Stimulated activated CD8-positive, alpha-beta memory T cell treated with anti-CD3 and anti-CD28 coated beads, Interleukin-15, amount 100 ng/mL, for 24 hours (primary cell): ENCODE measurements at regions not wholly inside any gene's neighbourhood (a gene's known extent, or its start where the extent isn't known, plus 50 kb on each side); places are given as distances from the start of the nearest gene placed in this dataset.

Source experiments
- DNase-seq: peaks from one replicate; pipeline ENCODE4 v3.0.0-alpha.2; 2020; ENCODE audit warnings: low read depth

DNA sequence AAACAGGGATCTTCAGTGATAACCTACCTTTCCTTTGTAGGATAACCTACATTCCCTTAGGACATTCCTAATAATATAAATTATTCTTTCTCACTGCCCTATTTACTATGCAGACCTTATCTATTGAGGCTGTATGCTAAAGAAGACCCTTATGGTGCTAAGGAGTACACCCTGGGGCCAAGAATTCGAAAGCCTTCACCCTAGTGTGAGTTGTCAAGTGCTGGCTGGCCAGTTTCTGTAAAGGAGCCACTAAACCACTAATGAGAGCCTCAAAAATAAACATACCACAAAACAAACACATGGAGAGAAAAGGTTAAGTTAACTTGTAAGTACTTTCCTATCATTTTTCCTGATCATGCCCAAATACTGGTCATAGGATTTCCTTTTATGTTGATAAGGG, 315.0 kb upstream of the CAMK1G start:
- DNase-seq = no peak

DNA sequence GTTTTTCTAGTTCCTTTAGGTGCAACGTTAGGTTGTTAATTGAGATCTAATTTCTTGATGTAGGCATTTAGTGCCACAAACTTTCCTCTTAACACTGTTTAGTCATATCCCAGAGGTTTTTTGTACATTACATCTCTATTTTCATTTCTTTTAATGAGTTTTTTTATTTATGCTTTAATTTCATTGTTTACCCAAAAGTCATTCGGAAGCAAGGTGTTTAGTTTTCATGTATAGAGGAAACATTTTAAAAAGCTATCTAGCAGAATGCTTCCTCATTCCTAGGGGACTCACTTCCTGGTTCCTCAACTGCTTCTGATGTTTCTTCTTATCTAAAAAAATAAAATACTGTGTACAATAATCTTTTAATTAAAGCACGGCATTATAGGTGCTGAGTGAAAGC, 307.2 kb upstream of the CAMK1G start:
- DNase-seq = no peak

DNA sequence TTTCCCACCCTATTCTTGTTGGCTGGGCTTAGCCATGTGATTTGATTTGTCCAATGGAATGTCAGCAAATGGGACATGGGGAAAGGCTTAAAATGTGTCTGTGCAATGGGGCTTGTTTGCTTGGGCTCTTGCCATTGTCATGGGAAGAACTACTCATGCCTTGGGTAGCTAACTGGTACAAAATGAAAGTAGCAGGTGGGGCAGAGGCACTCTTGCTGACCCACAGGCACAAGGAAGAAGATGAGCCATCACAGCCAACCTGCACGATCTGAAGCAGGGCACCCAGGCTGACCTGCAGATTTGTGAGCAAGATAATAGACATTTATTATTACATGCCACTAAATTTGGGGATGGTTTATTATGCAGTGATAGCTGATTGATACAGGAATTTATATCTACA, 305.9 kb upstream of the CAMK1G start:
- DNase-seq = no peak

GRCh38 chr1:209291715-209292114, 291.8 kb upstream of the CAMK1G start:
- DNase-seq = no peak

- DNase-seq = no peak
Measured at GRCh38 chr1:209302779-209303568, 280.5 kb upstream of the CAMK1G start.

DNA sequence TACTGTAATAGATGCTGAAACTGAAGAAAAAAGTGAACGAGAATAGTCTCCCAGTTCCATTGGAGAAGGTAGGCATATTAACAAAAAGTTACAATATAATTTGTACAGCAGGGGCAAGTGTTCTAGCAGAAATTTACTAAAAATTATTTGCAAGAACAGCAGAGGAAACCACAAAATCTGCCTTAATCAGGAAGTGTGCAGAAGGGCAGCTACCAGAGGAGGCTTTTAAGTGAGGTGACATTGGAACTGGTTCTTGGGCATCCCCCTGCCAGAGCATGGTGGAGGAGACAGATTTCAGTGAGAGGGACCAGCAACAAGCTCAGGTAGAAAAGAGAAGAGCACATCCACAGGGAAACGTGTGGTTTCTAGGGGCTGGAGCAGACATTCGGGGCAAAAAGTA, 279.3 kb upstream of the CAMK1G start:
- no peak for DNase-seq

DNA sequence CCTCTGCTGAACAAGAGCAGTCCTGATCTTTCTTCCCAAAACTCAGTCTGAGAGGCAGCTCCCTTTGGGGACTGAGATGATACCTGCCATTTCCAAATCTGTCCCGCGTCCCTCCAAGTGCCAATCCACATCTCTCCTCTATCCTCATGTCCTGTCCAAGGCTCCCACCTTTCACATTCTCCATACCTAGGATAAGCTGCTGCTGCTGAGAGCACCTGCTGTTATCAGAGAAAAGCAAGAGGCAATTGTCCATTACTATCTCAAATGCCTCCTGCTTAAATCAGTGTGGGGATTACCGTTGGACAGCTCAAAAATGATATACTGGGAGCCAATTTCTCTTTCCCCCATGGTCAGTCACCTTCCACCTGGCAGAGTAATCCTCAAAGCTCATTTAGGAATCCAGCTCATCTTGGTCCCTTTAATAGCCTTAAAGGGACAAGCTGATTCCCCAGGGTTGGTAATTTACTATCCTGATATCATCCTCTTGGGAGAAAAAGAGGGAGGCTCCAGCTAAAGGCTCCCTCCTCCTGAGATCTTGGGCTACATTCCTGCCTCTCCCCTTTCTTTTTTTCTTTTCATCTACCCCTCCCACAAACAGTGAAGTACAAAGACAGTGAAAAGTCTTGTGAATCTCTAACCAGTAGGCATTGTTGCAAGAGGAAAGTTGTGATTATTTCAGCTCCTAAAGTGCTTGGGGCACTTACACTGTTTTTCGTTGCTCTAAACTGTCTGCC, 278.1 kb upstream of the CAMK1G start:
- DNase-seq = no peak

DNA sequence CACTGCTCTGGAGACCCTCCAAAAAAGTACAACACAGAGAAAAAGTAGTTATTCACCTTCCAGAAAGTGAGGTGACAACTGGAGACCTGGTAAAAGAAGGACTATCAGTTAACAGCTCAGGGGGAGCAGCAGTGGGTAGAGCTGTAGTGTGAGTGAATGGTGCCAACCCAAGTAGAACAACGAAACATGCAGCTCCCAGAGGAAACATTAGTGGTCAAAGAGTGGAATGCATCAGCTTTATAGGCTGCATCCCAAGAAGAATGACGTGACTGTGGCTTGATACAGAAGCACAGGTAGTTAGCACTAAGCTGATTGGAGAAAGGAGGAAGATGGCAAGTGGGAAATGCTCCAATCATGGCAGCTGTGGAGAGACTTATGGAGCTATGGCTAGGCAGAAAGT, 275.7 kb upstream of the CAMK1G start:
- no peak for DNase-seq

DNA sequence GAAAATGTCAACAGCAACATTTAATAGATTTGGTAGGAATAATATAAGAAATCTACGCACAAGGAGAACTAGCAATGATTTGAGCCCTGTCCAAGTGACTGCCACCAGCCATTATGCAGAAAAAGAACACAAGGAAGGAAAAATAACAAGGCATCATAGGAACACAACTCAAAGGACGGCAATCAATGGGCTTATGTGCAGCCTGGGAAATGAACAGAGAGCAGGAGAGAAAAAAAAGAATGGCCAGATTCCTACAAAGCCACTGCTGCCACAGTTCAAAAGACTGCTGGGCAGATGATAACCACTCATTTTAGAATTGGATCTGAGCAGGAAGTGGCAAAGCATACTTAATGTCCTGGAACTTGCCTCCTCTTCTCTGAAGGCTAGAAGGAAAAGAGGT, 274.3 kb upstream of the CAMK1G start:
- no peak for DNase-seq

GRCh38 chr1:209311770-209312169, 271.7 kb upstream of the CAMK1G start:
- no peak for DNase-seq

- no peak for DNase-seq
Measured at GRCh38 chr1:209316929-209317328, 266.6 kb upstream of the CAMK1G start.

DNA sequence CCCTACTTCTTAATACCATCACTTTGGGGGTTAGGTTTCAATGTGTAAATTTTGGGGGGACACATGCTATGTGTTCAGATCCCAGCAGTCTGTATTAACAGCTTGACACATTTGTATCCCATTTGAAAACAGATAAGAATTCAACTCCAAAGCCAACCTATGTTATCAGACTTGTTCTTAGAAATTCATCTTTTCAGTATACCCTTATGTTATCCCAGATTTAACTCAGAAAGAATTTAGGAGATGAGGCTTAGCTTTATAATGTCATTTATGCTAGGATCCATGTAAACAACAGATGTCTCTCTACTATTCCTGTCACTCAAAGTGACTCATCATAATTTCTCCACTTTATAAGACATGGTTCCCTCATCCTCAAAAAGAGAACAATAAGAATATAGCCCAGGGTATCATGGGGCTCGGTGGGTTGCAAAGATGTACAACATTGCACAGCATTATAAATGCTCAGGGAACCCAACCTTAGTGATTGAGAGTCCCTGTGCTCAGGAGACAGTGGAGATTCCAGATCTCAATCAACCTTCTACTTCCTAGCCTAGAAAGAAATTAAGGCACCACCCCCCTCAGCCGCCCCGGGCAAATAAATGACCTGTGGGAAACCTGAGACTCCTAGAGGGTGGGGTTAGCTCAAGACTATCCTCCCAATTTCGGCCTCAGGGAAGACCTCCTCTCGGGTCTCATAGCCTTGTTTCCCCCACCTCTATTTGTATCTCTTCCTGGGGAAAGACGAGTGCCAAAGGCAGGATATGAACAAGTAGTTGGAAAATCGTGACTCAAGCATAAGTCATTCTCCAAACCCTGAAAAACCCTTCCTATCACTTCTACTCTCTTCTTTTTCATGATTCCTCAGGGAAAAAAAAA, 265.1 kb upstream of the CAMK1G start:
- no peak for DNase-seq

DNA sequence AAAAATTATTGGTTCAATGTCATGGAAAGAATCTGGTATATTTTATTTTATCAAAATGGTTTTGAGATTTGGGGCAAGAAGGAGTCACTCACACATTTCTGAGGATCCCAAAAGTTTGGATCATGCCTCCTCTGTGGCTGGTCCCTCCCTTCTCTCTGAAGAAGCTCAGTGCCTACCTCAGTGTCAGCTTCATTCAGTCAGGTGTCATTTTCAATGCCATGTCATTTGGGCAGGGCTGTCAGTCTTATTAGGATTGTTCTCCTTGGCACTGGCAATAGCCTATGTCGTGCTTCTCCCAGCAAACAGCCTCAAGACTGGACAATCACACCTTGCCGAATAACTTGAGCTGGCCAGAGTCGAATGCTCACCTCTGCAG, 264.5 kb upstream of the CAMK1G start:
- DNase-seq = no peak

- no peak for DNase-seq
Measured at GRCh38 chr1:209319549-209319948, 264.0 kb upstream of the CAMK1G start.

DNA sequence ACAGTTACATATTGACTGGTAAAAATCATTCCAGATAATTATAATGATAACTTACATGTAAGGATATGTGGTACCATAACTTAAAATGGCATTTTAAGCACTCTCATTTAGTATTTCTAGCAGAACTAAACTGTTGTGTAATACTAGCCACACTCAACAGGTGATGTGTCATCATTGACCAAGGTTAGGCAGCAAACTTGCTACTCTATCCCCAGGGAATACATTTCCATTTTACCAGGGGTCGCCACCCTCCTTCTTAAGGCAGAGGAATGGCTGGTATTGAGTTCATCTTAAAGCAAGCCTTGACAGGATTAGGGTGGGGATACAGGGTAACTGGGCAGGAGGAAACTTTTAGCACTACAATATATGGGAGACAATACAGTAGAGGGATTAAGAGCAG, 259.8 kb upstream of the CAMK1G start:
- no peak for DNase-seq

GRCh38 chr1:209324901-209325871, 258.3 kb upstream of the CAMK1G start:
- DNase-seq = no peak

DNA sequence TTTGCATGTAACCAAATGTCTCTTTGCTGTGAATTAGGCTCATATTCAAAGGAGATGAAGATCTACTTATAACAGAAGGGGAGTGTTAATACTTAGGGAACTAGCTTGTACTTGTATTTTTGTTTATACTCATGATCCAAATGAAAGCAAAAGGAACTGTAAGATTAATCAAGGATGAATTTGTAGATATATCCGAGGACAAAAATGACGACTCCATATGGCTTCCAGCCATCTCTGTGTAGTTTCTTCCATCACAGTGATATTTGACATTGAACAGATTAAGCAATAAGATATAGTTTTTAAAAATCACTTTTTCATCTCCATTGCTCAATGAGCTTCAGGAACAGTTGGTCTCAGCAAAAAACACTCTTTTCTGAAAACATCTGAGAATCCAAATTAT, 257.4 kb upstream of the CAMK1G start:
- no peak for DNase-seq

DNA sequence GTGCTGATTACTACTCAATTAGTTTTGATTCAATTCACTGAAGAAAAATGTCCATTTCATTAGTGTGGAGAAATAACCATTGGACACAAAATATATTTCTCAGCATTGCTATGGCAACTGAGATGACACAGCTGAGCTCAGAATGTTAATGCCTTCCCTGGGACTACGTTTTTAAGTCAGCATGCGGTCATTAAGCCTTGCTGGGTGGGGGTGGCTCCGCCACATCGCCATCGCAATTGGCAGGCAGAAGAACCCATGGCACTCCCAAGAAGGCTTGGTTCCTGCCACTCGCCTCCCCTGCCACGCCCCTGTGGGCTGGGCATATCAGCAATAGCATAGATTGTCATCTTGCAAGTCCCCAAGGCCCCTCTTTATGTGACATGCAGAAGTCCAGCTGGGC, 256.7 kb upstream of the CAMK1G start:
- DNase-seq = no peak

- no peak for DNase-seq
Measured at GRCh38 chr1:209328196-209328595, 255.3 kb upstream of the CAMK1G start.

DNA sequence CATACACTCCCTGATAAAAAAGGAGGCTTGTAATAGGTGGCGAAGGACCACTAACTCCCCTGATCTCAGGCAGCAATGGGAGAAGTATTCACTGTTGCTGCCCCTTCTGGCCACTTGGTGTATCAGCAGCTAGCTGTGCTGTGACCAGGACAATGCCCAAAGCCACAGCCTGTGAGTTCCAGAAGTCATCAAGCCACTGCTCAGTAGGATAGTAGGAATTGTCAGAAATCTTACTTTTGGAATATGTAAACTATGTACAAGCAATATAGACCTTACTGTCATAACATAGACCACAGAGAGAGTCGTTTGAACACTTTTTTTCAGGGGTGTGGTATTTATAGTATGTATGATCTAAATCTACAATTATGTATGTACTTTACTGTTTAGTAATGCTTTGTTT, 248.3 kb upstream of the CAMK1G start:
- no peak for DNase-seq

GRCh38 chr1:209341146-209341545, 242.4 kb upstream of the CAMK1G start:
- no peak for DNase-seq
